ENCODE measurements at regions not wholly inside any gene's neighbourhood (a gene's known extent, or its start where the extent isn't known, plus 50 kb on each side); places are given as distances from the start of the nearest gene placed in this dataset.

GRCh38 chr5:56291661-56292374 lies 58.7 kb upstream of the ANKRD55 start:
- no peak for TF ChIP-seq CTCF (IDR thresholded peaks at IDR 0.05; ENCODE audit: low read depth, low read length)
- peaks cover 3% of the 10 kb centered on the region for H3K9me3 ChIP-seq (ENCODE audit: severe bottlenecking)

GRCh38 chr5:56291079-56291643 lies 58.0 kb upstream of the ANKRD55 start:
- H3K27ac ChIP-seq: no peak overlapping the region
- H3K36me3 ChIP-seq: no peaks in the 10 kb centered on the region
- no peak for DNase-seq
- no peaks in the 10 kb centered on the region for H3K27me3 ChIP-seq (ENCODE audit: insufficient read depth, low read depth, severe bottlenecking)
- H3K4me3 ChIP-seq (ENCODE audit: low read depth, low read length): no peak overlapping the region
- TF ChIP-seq CTCF (IDR thresholded peaks at IDR 0.05; ENCODE audit: low read depth, low read length): no peak
- peaks cover 3% of the 10 kb centered on the region for H3K9me3 ChIP-seq (ENCODE audit: severe bottlenecking)

More at GRCh38 chr5:56291661-56292374, 58.7 kb upstream of the ANKRD55 start:
- no peaks in the 10 kb centered on the region for H3K27me3 ChIP-seq (ENCODE audit: insufficient read depth, low read depth, severe bottlenecking)
- no peak for DNase-seq
- H3K36me3 ChIP-seq: no peaks in the 10 kb centered on the region
- no peak overlapping the region for H3K27ac ChIP-seq
- H3K4me3 ChIP-seq (ENCODE audit: low read depth, low read length): no peak overlapping the region

- Histone ChIP-seq H3K4me3 (ENCODE audit: low read depth, low read length) (no peak overlapping the region), H3K27me3 (ENCODE audit: insufficient read depth, low read depth, severe bottlenecking) (no peaks in the 10 kb centered on the region), H3K9me3 (ENCODE audit: severe bottlenecking) (peaks cover 3% of the 10 kb centered on the region), H3K36me3 (no peaks in the 10 kb centered on the region), H3K27ac (no peak overlapping the region)
- TF ChIP-seq CTCF (IDR thresholded peaks at IDR 0.05; ENCODE audit: low read depth, low read length): no peak
- no peak for DNase-seq
Observed at GRCh38 chr5:56290378-56291078, 57.4 kb upstream of the ANKRD55 start.

- no peaks in the 10 kb centered on the region for H3K36me3 ChIP-seq
- H3K9me3 ChIP-seq (ENCODE audit: severe bottlenecking): peaks cover 3% of the 10 kb centered on the region
- DNase-seq: no peak
- no peak overlapping the region for H3K27ac ChIP-seq
- no peak for TF ChIP-seq CTCF (IDR thresholded peaks at IDR 0.05; ENCODE audit: low read depth, low read length)
- H3K27me3 ChIP-seq (ENCODE audit: insufficient read depth, low read depth, severe bottlenecking): no peaks in the 10 kb centered on the region
- H3K4me3 ChIP-seq (ENCODE audit: low read depth, low read length): no peak overlapping the region
Observed at GRCh38 chr5:56289602-56289987, 56.5 kb upstream of the ANKRD55 start.

GRCh38 chr5:56288873-56289601 lies 55.9 kb upstream of the ANKRD55 start:
- no peaks in the 10 kb centered on the region for H3K36me3 ChIP-seq
- no peaks in the 10 kb centered on the region for H3K27me3 ChIP-seq (ENCODE audit: insufficient read depth, low read depth, severe bottlenecking)
- TF ChIP-seq CTCF (IDR thresholded peaks at IDR 0.05; ENCODE audit: low read depth, low read length): no peak
- H3K9me3 ChIP-seq (ENCODE audit: severe bottlenecking): peaks cover 3% of the 10 kb centered on the region
- DNase-seq: no peak
- no peak overlapping the region for H3K27ac ChIP-seq
- H3K4me3 ChIP-seq (ENCODE audit: low read depth, low read length): no peak overlapping the region
